Testis (tissue), 2 donors: ENCODE measurements at regions not wholly inside any gene's neighbourhood (a gene's known extent, or its start where the extent isn't known, plus 50 kb on each side); places are given as distances from the start of the nearest gene placed in this dataset.
"Not testable (repeated sequence)": the region's sequence is repeated elsewhere in the genome, so short reads cannot be mapped to it uniquely, and the experiment has no call there.

Experiments used
- DNase-seq: peaks from one replicate; pipeline ENCODE4 v3.0.0-alpha.2; 2019
- H3K27ac ChIP-seq, 2 donors: fragments of 200-600 bp; sonication (generic); one replicate each; pipeline ENCODE4 v1.5.1; 2019
- H3K27me3 ChIP-seq: fragments of 200-600 bp; sonication (generic); one replicate; pipeline ENCODE4 v1.5.1; 2019
- H3K36me3 ChIP-seq: fragments of 200-600 bp; sonication (generic); one replicate; pipeline ENCODE4 v1.5.1; 2017; ENCODE audit warnings: low read depth; ENCODE audit errors: missing control alignments
- H3K4me1 ChIP-seq: fragments of 200-600 bp; sonication (generic); one replicate; pipeline ENCODE4 v1.5.1; 2019
- H3K4me3 ChIP-seq, 2 donors: fragments of 200-600 bp; sonication (generic); one replicate each; pipeline ENCODE4 v1.5.1; 2017 to 2019
- H3K9me3 ChIP-seq: fragments of 200-600 bp; sonication (generic); one replicate; pipeline ENCODE4 v1.5.1; 2017
- CTCF ChIP-seq, 3 experiments: fragments of 450-650 bp in 2 of 3; fragments of 200-600 bp in 1 of 3; sonication (generic) in 1 of 3; IDR thresholded peaks; one replicate each; pipeline ENCODE4 v1.5.1; 2016 to 2019; ENCODE audit warnings: antibody characterized with exemption in 3 of 3, mild to moderate bottlenecking in 2 of 3, moderate library complexity in 1 of 3
- POLR2A ChIP-seq: fragments of 450-650 bp; IDR thresholded peaks from one replicate; pipeline ENCODE4 v1.6.1; 2017; ENCODE audit warnings: antibody characterized with exemption, mild to moderate bottlenecking, moderate library complexity
- WGBS, 2 donors: methylation state at CpG; one replicate each; pipeline ENCODE4 v1.1.5; 2018; 5-methylcytosine and 5-hydroxymethylcytosine counted together
- intact Hi-C: fragments of 100-400 bp; cut with DNase I; formaldehyde crosslinking; loops from one replicate; pipeline ENCODE4 v1.15.1; 2023; ENCODE audit warnings: low total_unique reads

GRCh38 chr20:30910937-30911725 lies 346.3 kb upstream of the DEFB115 start:
- 55 to 65% methylated on average over 18 of the region's 18 CpGs for WGBS, 2 donors
- no peak overlapping the region for H3K4me3 ChIP-seq
- H3K9me3 ChIP-seq, result no peaks in the 10 kb centered on the region
- intact Hi-C loops, result no loop called here
- no peak for TF ChIP-seq CTCF (IDR thresholded peaks at IDR 0.05)
- TF ChIP-seq POLR2A, result no peak
- H3K4me1 ChIP-seq, result no peaks in the 10 kb centered on the region
- H3K36me3 ChIP-seq, result no peaks in the 10 kb centered on the region
- no peak overlapping the region for H3K27ac ChIP-seq
- no peaks in the 10 kb centered on the region for H3K27me3 ChIP-seq
- DNase-seq, result no peak

DNA sequence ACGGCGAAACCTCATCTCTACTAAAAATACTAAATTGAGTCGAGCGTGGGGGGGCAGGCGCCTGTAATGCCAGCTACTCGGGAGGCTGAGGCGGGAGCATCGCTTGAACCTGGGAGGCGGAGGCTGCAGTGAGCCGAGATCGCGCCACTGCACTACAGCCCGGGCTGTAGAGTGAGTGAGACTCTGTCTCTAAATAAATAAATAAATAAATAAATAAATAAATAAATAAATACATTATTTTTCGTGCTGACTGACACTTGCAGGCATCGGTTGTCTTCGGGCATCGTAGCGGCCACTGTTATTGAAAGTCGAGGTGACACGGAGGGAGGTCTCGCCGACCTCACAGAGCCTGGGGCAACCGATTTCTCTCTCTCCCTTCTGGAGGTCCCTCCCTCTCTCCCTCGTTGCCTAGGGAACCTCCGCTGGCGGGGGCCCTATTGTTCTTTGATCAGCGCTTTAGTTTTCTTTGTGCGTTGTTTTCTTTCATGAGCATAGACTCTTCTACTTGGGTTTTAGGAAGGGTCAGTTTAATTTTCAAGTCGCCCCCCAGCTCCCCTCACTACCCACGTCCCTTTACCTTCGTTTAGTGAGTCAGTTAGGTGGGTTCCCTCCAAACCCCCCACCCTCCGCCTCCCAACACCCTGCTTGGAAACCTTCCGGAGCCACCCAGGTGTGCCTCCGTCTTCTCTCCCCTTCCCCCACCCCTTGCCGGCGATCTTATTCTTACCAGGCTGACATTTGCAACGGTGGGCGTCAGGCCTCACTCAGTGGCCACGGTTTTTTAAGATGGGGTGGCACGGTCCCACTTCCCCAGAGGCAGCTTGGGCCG lies 345.4 kb upstream of the DEFB115 start:
- H3K36me3 ChIP-seq, H3K27me3 ChIP-seq, H3K27ac ChIP-seq, DNase-seq, H3K9me3 ChIP-seq, intact Hi-C loops, H3K4me3 ChIP-seq, H3K4me1 ChIP-seq: not testable (repeated sequence)
- 8 to 9% methylated on average over 40 to 41 of the region's 41 CpGs for WGBS, 2 donors

DNA sequence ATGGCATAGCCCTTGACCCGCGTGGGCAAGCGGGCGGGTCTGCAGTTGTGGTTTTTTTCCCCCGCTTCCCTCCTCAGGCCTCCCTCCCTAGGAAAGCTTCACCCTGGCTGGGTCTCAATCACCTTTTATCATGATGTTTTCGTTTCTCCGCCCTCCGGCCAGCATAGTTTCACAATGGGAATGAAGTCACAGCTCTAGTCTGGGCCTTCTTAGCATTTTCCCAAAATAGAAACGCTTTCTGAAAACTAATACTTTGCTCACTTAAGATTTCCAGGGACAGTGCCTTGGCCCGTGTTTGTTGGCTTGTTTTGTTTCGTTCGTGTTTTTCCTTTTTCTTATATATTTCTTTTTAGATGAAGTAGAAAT lies 344.8 kb upstream of the DEFB115 start:
- intact Hi-C loops, H3K27me3 ChIP-seq, H3K4me1 ChIP-seq, H3K9me3 ChIP-seq, H3K4me3 ChIP-seq, H3K36me3 ChIP-seq, H3K27ac ChIP-seq, DNase-seq: not testable (repeated sequence)
- 3 to 7% methylated on average over 12 of the region's 12 CpGs for WGBS, 2 donors

GRCh38 chr20:30916404-30916803 lies 341.1 kb upstream of the DEFB115 start:
- 59 to 81% methylated on average over 5 of the region's 5 CpGs for WGBS, 2 donors

GRCh38 chr20:30919514-30920188 lies 337.8 kb upstream of the DEFB115 start:
- intact Hi-C loops, result no loop called here
- no peaks in the 10 kb centered on the region for H3K27me3 ChIP-seq
- DNase-seq, result no peak
- no peak overlapping the region for H3K4me3 ChIP-seq
- no peaks in the 10 kb centered on the region for H3K9me3 ChIP-seq
- no peaks in the 10 kb centered on the region for H3K4me1 ChIP-seq
- WGBS, 2 donors, result 62 to 75% methylated on average over 26 to 31 of the region's 31 CpGs
- TF ChIP-seq POLR2A (no peak), CTCF (IDR thresholded peaks at IDR 0.05) (no peak)
- no peaks in the 10 kb centered on the region for H3K36me3 ChIP-seq
- H3K27ac ChIP-seq, result no peak overlapping the region

More at GRCh38 chr20:30916404-30916803, 341.1 kb upstream of the DEFB115 start:
- H3K27me3 ChIP-seq, intact Hi-C loops, H3K36me3 ChIP-seq, H3K9me3 ChIP-seq, H3K4me1 ChIP-seq, H3K4me3 ChIP-seq, H3K27ac ChIP-seq, DNase-seq: not testable (repeated sequence)
